Breast epithelium (tissue), 3 donors: ENCODE measurements at regions not wholly inside any gene's neighbourhood (a gene's known extent, or its start where the extent isn't known, plus 50 kb on each side); places are given as distances from the start of the nearest gene placed in this dataset.

ENCODE experiments used
- CTCF ChIP-seq, 3 donors: fragments of 450-650 bp; IDR thresholded peaks; one replicate each; pipeline ENCODE4 v1.5.1; 2016 to 2017; ENCODE audit warnings: antibody characterized with exemption in 3 of 3, mild to moderate bottlenecking in 3 of 3, moderate library complexity in 3 of 3
- POLR2A ChIP-seq: fragments of 450-650 bp; IDR thresholded peaks from one replicate; pipeline ENCODE4 v1.6.1; 2016; ENCODE audit warnings: antibody characterized with exemption, mild to moderate bottlenecking, moderate library complexity
- POLR2AphosphoS5 ChIP-seq, 3 donors: sonication (generic); formaldehyde crosslinking; IDR thresholded peaks; one replicate each; pipeline ENCODE4 v1.6.1; 2017; ENCODE audit warnings: antibody characterized with exemption in 3 of 3

- TF ChIP-seq CTCF (IDR thresholded peaks at IDR 0.05) (no peak), POLR2A (no peak), POLR2AphosphoS5 (IDR thresholded peaks at IDR 0.05) (no peak)
Measured at GRCh38 chr13:64648293-64648692, 2581.8 kb downstream of the PCDH9 start.
